ENCODE measurements at regions not wholly inside any gene's neighbourhood (a gene's known extent, or its start where the extent isn't known, plus 50 kb on each side); places are given as distances from the start of the nearest gene placed in this dataset.

DNA sequence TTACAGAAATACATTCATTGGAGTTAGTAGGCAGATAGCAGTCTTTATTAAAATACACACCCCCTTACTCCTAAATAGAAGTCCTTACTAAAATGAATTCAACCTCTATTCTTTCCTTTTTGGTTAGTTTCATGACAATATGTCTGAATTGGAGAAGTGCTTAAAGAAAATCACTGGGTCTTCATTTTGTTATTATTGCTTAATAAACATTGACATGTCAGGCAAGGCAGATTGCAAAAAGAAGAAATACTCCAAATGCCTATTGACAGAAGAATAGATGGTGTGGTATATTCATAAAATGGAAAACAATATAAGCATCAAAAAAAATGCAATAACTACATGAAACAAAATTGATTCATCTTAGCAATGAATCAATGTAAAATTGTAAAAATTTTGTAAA is 135.5 kb downstream of the TMEM26 start:
- no peak for DNase-seq

DNA sequence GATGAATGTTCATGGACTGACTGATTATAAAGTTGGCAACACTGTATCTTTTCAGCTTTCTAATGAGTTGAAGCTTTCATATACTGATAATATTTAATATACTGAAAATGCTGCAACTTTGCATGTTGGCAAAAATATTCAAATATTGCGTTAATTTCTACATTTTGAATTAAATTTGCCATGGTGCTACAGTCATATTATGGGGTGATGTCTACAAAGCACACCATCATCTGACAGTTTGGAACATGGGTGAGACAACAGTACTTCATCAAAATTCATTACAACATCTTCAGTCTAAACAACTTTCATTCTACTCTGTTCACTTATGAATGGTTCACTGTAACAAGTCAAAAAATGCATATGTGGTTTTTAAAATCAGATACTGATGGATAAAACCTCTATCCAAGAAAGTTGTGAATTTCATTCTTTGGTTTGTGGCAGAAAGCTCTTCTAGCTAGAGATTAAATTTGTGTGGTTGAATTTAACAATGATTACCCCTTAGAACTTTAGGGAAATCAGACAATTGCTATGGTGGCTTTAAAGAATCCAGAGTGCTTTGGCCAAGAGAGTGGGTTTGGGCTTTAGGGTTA is 136.4 kb downstream of the TMEM26 start:
- no peak for DNase-seq

DNA sequence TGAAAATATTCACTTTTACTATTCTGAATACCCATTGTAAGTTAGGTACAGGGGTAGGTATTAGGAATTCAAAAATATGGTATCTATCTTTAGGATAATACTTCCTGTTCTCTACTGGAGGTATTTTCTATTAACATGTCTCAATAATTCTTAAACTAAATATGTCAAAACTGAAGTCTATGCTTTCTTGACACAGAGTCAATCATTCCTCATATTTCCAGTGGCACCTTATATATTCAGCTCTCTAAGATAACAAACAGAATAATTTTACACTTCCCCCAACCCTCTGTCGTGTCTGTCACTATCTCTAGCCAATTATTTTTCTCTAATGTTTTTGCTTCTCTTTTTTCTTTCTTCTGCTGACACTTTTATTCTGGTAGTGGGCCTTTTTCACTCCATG is 138.9 kb downstream of the TMEM26 start:
- DNase-seq, result no peak

DNA sequence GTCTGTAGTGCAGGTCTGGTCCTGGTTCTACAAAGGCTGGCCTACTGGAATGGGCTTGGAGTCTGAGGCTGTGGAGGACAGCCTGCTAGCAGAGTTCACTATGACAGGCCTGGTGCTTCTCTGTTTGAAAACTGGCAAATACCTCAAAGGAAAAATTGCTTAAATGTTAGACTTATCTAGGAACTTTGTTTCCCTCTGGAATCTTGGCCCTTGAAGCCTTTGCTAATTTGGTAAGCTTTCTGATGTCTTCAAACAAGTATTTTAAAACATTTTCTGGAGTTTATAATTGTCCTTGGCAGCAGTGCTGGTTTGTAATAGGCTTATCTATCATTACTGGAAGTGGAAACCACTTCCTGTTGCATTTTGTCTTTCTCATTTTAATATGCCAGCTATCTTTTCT is 139.7 kb downstream of the TMEM26 start:
- no peak for DNase-seq

DNA sequence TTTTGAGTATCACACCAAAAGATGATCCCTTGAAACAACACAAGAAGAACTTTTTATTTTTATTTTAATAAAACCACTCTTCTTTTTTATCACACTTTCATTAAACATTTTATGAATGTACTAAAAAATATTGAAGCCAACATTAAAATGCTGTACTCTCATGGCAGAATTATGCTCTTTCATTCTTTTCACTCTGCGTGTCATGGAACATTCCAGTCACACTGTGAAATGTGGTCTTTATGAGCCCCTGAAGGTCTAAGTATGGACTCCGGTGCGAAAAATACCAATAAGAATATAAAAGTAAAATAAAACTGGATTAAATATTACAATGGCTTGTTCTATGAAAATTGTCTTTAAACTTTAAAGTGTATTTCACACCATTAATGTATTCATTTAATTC is 148.4 kb downstream of the TMEM26 start:
- DNase-seq, result no peak

DNA sequence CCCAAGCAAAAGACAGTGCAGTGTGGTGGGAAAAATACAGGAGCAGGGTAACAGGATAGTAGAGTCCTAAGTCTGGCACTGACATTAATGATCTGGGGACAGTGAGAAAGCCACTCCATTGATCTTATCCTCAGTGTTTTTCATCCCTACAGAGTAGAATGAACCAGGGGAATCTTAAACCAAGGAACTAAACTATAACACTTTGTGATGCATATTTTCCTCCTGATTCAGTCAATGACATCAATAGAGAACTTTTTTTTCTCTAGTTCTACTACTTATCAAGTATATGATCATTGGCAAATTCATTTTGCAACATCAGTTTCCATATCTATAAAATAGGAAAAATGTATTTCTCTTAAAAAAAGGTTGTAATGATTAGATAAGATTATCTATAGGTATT is 151.1 kb downstream of the TMEM26 start:
- DNase-seq, result no peak

DNA sequence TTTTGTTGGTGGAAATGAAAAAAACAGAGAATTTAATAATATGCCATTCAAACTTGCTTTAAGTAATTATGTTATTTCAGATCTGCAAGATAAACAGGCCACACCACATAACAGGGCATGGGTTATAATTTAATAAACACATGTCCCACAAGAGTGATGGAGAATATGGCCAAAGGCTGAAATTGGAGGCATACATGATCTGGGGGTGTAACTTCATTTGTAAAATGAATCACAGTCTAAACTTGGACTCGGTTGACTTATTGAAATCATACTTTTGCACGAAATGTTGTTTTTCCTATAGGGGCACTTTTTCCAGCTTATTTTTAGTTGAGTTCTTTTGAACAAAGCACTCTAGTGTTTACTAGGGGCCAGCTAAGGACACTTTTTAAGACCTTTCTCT is 151.6 kb downstream of the TMEM26 start:
- no peak for DNase-seq

DNA sequence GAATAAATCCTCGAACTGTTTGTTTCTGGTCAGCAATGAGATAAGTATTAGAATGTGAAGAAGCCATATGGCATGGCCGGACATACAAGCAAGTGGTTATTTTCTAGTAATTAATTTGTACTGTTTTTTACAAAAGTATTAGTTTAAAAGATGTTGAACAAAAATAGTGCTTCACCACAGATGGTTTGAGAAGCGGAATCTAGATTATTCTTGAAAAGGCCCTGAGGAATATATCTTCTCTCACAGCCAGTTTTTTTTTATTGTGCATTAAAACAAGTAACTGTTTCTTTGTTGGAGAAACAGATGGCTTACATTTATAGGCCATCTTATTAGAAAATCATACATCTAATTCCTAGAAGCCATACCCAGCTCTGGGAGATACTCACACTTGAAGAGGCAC is 153.3 kb downstream of the TMEM26 start:
- no peak for DNase-seq

DNA sequence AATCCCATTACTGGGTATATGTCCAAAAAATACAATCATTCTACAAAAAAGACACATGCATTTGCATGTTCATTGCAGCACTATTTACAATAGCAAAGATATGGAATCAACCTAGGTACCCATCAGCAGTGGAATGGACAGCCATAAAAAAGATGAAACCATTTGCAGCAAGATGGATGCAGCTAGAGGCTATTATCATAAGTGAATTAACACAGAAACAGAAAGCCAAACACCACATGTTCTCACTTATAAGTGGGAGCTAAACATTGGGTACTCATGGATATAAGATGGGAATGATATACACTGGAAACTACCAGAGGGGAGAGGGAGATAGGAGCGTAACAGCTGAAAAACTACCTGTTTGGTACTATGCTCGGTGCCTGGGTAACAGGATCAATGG is 154.0 kb downstream of the TMEM26 start:
- no peak for DNase-seq

DNA sequence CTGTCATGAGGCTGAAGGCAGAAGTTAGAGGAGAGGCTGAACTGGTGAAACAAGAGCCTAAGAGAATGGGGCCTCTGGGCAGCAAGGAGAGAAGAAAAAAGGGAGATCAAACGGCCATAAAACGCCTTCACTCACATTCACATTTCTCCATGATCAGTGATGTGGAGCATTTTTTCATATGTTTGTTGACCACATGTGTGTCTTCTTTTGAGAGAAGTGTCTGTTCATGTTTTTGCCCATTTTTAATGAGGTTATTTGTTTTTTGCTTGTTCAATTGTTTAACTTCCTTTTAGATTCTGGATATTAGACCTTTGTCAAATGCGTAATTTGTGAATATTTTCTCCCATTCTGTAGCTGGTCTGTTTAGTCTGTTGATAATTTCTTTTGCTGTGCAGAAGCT is 155.0 kb downstream of the TMEM26 start:
- no peak for DNase-seq

DNA sequence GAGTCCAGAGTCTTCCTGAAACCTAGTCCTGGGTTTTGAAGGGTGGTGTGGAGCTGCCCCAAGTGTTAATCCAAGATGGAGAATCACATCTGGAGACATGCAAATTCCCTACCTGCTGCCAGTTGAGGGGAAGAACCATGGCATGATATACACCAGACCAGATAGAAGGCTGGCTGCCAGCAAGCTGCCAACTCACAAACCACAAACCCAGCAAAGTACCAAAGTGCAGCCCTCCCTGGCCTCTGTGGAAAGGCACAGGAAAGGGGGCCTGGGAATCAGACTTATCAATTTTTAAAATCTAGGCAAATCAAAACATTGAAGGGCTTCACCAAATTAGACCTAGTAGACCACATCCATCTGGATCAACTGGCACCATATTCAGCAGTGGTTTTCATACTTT is 157.0 kb downstream of the TMEM26 start:
- no peak for DNase-seq

DNA sequence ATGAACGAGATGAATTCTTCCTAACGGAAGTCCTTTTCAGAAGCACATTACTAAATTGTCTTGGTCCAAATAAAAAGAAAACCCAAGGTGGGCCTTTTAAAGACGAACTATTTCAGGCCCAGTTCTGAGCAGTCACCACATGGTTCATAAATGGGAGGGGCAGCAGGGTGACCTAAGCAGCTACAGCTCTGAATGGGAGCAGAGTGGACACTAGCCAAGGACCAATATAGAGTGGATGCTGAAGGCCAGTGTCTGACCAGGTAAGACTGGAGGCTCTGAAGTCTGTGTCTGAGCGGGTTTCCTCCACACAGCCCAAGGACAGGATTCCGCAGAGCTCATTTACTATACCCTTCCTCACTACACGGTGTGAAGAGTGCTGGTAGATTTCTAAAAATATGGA is 159.1 kb downstream of the TMEM26 start:
- DNase-seq, result no peak

DNA sequence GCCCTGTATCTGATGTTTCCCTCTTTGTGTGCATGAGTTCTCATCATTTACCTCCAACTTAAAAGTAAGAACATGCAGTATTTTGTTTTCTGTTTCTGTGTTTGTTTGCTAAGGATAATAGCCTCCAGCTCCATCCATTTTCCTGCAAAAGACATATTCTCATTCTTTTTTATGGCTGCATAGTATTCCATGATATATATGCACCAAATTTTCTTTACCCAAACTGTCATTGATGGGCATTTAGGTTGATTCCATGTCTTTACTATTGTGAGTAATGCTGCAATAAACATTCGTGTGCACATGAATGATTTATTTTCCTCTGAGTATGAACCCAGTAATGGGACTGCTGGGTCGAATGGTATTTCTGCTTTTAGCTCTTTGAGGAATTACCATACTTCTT is 163.4 kb downstream of the TMEM26 start:
- no peak for DNase-seq

DNA sequence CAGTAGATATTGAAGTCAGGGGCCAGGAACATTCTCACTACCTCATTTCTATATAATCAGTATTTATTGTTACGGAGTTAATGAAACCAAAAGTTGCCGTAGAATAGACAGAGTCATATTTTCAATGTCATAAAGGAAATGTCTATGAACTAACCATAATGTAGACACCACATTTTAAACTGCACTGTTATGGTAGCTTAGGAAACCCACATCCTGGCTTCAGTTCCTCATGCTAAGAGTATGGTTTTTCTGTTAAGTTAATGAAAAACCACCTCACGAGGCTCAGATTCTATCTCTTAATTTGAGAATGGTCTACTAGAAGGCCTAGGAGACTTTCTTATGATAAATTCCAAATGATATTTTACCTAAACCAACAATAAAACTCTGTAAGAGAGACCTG is 166.5 kb downstream of the TMEM26 start:
- no peak for DNase-seq

DNA sequence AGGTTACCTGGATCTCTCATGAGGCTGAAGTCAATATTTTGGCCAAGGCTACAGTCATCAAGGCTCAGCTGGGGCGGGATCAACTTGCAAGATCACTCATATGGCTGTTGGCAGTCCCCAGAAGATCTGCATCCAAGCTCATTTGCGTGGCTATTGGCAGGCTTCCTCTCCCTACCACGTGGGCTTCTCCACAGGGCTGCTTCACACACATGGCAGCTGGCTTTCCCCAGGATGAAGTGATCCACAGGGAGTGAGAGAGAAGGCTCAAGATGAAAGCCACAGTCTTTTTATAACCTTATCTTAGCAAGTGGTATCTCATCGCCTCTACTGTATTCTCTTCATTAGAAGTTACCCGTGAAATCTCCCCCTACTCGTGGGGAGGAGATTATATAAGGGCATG is 167.4 kb downstream of the TMEM26 start:
- no peak for DNase-seq

DNA sequence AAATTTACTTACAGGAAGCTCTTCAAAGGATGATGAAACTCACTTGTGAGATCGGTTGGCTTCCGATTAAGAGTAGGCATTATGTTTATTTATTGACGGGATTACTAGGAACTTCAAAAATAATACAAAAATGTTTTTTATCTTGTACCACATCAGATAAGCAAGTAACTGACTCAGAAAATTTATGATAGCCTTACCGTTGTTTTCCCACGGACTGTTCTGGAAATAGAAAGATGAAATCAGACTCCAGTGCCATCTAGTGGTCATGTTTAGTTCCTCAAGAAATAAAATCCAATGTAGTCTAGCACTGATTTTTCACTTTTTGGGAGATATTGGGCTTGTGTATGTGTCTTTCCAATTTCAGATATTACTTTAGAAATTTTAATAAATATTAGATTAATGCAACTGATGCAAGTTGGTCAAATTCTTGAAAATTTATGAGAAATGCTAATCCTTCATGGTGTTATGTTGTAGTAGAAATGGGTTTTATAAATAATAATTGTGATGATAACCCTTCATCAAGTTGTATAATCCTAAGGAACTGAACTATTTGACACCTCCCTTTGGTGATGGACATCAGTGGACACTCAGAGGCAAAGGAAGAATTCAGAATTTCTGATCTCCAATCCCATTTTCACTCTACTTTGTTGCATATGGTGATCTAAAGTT is 168.8 kb downstream of the TMEM26 start:
- DNase-seq, result peak in 1 of 2 experiments; percentile 38

DNA sequence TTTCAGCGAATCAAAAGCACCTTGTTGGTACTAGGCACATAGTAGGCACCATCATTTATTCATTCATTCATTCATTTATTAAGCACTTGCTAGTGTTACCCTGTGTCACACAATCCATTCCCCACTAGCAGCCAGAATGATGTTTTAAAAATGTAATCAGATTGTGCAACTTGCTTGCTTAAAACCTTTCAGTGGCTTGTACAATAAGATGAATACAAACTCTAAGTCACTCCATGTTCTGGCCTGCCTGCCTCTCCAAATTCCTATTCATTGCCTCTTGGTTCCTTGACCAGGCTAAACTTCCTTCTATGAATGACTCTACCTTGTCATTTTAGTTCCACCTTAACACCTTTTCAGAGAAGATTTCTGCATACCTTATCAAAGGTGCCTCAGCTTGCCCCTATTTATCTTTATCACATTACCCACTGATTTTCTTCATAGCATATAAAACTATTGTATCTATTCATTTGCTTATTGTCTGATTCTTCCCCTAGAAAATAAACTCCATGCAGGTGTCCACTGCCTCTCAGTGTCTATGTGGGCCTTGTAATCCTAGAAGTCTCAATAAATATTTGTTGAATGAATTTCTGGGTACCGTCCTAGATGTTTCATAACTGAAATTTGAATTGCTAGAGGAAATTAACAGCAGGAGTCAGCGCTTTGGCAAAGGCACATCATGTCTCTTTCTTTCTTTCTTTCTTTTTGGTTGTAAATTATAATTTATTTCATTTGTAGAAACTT is 169.5 kb downstream of the TMEM26 start:
- no peak for DNase-seq

DNA sequence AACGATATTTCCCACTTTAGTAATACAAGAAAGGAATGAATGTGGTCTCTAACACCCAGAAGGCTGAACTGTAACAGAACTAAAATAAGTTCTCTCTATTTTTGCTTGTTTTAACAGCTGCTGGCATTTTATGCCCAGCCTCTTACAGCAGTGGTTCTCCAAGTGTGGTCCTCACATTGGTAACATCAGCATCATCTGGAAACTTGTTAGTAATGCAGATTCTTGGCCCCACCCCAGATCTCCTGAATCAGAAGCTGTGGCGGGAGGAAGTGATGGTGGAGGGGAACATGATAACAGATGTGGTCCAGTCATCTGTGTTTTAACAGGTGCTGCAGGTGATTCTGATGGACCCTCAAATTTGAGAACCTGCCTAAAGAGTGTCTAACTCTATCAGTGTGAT is 170.1 kb downstream of the TMEM26 start:
- DNase-seq, result no peak

DNA sequence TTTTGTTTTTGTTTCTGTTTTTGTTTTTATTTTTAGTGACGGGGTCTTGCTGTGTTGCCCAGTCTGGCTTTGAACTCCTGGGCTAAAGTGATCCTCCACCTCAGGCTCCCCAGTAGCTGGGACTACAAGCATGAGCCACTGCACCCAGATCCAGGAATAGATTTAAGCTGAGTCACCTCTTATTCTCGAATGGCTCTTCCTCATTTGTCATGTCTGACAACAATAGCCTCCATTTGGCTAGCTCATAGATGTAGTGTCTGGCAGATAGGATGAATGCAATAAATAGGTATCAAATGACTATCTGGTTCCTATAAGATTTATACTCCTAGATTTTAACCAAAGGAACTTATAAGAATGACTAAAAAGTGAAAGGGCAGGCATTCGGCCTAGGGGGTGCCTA is 172.9 kb downstream of the TMEM26 start:
- no peak for DNase-seq

DNA sequence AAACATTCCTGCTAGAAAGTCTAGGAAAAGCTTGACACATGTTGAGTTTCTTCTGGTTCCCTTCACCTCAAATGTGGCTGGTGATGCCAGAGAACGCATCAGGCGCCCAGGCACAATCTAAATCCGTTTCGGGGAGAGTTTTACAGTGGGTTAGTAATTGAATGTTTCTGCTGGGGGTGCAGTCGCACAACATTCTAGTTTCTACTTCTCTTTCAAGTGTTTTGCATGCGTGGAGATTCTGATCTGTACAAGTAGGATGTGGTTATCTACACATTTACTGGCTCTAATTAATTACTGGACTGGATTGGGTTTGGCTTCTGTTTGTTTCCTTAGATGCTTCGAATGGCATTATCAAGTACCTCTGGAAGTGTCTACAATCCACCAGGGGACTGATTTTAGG is 173.8 kb downstream of the TMEM26 start:
- DNase-seq, result no peak

DNA sequence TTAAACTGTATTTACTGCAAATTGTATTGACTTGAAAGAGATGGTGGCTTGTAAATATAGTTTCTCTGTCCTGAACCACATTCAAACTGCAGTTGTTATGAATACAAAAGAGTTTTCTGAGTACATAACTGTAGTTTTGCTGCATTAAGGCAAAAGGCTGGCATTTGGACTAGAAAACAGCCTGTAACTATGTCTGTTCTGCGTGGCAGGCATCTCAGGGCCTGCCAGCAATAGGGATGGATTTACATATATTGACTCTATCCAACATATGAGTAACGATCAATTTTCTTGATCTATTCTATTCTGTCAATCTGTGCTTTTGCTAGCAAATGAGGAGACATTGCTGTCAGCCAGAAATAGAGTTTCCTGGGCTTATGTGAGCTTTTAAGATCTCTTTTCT is 174.6 kb downstream of the TMEM26 start:
- no peak for DNase-seq

DNA sequence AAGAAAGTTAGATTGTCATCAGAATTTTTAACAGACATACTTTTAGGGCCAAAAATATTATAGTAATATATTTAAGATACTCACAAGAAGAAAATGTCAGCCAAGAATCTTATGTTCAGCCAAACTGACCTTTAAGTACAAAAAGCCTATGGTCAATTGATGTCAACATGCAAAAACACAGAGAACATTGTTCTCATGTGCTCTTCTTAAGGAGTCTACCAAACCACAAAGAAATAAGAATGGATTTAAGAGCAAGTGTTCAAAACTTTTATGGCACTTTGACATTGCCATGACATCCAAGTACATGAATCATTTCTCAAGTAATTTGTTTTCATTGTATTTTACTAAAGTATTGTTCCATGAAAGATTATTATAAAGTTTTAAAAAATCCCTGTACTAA is 180.4 kb downstream of the TMEM26 start:
- no peak for DNase-seq

DNA sequence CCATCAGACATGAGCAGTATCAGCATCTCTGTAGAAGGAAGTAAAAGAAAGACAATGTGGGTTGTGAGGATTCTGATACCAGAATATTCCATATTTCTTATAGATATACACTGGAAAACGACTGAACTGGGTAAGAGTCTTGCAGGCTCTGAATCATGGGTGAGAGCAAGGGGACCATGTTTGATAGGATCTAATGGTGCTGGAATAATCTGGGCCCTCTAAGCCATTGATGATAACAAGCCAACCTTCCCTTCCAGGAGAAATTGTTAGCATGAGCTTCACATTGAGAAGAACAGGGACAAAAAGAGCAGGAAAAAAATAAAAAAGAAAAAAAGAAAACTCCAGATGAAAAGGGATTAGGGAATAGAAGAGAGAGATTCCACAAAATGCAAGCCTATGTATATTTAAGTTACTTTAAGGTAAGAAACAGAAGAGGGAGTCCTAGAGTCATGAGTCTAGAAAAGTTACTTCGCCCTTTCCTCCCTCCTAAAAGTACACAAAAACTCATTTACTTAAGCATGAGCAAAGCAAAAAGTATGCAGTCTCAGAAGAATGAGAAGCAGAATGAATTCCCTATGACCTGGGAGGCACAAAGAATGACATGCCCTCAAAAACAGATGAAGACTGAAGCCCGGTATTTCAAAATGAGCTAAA is 181.9 kb downstream of the TMEM26 start:
- DNase-seq, result no peak

DNA sequence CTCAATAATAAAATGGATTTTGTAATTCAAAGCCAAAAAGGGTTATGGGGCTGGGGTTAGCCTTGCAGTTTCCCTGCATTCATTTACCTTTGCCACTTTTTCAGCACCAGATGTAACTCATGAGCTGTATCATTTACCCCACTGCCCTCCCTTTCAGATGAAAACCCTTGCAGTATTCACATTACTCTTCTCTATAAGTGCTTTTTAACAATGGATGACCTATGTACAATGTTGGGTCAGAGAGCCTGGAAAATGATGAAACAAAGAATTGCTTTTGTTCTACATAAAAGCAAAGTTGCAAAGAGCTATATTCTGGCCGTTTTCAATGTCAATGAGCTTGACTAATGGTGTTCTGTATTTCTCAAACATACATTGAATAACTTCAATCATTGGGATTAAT is 189.7 kb downstream of the TMEM26 start:
- no peak for DNase-seq
